ENCODE measurements at regions not wholly inside any gene's neighbourhood (a gene's known extent, or its start where the extent isn't known, plus 50 kb on each side); places are given as distances from the start of the nearest gene placed in this dataset.

DNA sequence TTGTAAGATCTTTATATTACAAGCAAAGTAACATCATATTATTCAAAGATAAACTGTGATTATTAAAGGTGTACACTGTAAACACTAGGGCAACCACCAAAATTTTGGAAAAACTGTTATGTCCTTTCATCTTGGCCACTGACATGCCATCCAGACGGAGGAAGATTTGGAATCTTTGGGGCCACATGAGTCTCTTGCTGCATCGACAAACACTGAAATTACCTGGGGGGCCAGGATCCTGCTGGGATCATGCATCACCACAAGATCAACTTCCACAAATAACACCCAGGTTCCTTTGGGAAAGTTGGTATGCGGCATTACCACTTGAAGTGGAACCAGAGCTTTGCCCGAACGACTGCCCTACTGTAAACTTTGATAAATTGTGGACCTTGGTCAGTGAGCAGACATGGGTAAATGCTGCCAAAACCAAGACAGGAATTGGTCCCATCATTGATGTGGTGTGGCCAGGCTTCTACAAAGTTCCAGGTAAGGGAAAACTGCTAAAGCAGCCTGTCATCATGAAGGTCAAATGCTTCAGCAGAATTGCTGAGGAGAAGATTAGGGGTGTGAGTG, 110.6 kb upstream of the UXS1 start:
- CTCF ChIA-PET, result no interaction called here
- POLR2A ChIA-PET, result no interaction called here
- BruUV-seq (replicated peaks), result no TSS peak
- Histone ChIP-seq H3K9me3 (ENCODE audit: control insufficient read depth, insufficient read depth, low read depth, low read length) (no peaks in the 10 kb centered on the region), H3K27me3 (ENCODE audit: control insufficient read depth, insufficient read depth, low read length) (no peaks in the 10 kb centered on the region), H3K27ac (ENCODE audit: low read length) (no peak overlapping the region), H3K36me3 (ENCODE audit: control insufficient read depth, insufficient read depth, low read length) (no peaks in the 10 kb centered on the region), H3K4me1 (ENCODE audit: control insufficient read depth, insufficient read depth, low read length) (no peaks in the 10 kb centered on the region), H3K4me3 (ENCODE audit: low read depth in 2 of 2, low read length in 2 of 2) (no peak overlapping the region)
- intact Hi-C loops (cut with micrococcal nuclease; ENCODE audit: unreplicated experiment), result no loop called here
- in situ Hi-C loops (cut with HindIII; ENCODE audit: low pct_unique_long_range_greater_than_20kb, low sequenced_read_pairs), result no loop called here
- DNase-seq (ENCODE audit: low read depth, low spot score) (no peak), ATAC-seq (no peak)
- TF ChIP-seq POLR2AphosphoS5 (IDR thresholded peaks at IDR 0.05; ENCODE audit: low read depth, low read length) (no peak), SIN3A (IDR thresholded peaks at IDR 0.05; ENCODE audit: borderline replicate concordance, insufficient read depth, low read depth, low read length) (no peak), TCF7L2 (IDR thresholded peaks at IDR 0.05; ENCODE audit: low read depth, low read length) (no peak)
- TF ChIP-seq, protein P1, sequence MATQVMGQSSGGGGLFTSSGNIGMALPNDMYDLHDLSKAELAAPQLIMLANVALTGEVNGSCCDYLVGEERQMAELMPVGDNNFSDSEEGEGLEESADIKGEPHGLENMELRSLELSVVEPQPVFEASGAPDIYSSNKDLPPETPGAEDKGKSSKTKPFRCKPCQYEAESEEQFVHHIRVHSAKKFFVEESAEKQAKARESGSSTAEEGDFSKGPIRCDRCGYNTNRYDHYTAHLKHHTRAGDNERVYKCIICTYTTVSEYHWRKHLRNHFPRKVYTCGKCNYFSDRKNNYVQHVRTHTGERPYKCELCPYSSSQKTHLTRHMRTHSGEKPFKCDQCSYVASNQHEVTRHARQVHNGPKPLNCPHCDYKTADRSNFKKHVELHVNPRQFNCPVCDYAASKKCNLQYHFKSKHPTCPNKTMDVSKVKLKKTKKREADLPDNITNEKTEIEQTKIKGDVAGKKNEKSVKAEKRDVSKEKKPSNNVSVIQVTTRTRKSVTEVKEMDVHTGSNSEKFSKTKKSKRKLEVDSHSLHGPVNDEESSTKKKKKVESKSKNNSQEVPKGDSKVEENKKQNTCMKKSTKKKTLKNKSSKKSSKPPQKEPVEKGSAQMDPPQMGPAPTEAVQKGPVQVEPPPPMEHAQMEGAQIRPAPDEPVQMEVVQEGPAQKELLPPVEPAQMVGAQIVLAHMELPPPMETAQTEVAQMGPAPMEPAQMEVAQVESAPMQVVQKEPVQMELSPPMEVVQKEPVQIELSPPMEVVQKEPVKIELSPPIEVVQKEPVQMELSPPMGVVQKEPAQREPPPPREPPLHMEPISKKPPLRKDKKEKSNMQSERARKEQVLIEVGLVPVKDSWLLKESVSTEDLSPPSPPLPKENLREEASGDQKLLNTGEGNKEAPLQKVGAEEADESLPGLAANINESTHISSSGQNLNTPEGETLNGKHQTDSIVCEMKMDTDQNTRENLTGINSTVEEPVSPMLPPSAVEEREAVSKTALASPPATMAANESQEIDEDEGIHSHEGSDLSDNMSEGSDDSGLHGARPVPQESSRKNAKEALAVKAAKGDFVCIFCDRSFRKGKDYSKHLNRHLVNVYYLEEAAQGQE (IDR thresholded peaks at IDR 0.05; ENCODE audit: insufficient read depth in 1 of 2, low read depth in 2 of 2, low read length in 1 of 2), result no peak
- TF ChIP-seq, protein P2, sequence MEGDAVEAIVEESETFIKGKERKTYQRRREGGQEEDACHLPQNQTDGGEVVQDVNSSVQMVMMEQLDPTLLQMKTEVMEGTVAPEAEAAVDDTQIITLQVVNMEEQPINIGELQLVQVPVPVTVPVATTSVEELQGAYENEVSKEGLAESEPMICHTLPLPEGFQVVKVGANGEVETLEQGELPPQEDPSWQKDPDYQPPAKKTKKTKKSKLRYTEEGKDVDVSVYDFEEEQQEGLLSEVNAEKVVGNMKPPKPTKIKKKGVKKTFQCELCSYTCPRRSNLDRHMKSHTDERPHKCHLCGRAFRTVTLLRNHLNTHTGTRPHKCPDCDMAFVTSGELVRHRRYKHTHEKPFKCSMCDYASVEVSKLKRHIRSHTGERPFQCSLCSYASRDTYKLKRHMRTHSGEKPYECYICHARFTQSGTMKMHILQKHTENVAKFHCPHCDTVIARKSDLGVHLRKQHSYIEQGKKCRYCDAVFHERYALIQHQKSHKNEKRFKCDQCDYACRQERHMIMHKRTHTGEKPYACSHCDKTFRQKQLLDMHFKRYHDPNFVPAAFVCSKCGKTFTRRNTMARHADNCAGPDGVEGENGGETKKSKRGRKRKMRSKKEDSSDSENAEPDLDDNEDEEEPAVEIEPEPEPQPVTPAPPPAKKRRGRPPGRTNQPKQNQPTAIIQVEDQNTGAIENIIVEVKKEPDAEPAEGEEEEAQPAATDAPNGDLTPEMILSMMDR (IDR thresholded peaks at IDR 0.05), result no peak

DNA sequence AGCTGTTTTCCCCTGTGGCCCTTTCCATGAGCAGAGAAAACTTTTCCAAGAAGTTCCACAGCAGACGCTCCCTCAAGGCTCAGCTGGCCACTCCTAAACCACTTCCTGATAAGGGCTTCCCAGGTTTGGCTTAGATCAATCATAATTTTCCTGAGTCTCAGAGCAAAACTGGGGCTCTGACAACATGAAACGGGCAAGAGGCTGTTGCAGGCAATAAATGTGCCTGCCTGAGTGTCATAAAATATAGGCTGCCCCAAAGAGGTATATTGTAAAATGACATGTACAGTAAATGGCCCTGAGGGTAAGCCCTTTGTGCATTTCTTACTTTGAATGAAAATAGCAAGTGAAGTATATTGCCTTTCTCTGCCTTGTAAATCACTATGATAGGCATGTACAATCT, 105.6 kb upstream of the UXS1 start:
- in situ Hi-C loops (cut with HindIII; ENCODE audit: low pct_unique_long_range_greater_than_20kb, low sequenced_read_pairs), result no loop called here
- CTCF ChIA-PET, result no interaction called here
- POLR2A ChIA-PET, result no interaction called here
- H3K27me3 ChIP-seq (ENCODE audit: control insufficient read depth, insufficient read depth, low read length), result no peaks in the 10 kb centered on the region
- intact Hi-C loops (cut with micrococcal nuclease; ENCODE audit: unreplicated experiment), result no loop called here
- H3K4me1 ChIP-seq (ENCODE audit: control insufficient read depth, insufficient read depth, low read length), result no peaks in the 10 kb centered on the region
- no peak overlapping the region for H3K4me3 ChIP-seq (ENCODE audit: low read depth in 2 of 2, low read length in 2 of 2)
- no peaks in the 10 kb centered on the region for H3K36me3 ChIP-seq (ENCODE audit: control insufficient read depth, insufficient read depth, low read length)
- BruUV-seq (replicated peaks), result no TSS peak
- no peak overlapping the region for H3K27ac ChIP-seq (ENCODE audit: low read length)
- TF ChIP-seq, protein P1 (IDR thresholded peaks at IDR 0.05; ENCODE audit: insufficient read depth in 1 of 2, low read depth in 2 of 2, low read length in 1 of 2), result no peak
- TF ChIP-seq SIN3A (IDR thresholded peaks at IDR 0.05; ENCODE audit: borderline replicate concordance, insufficient read depth, low read depth, low read length), result no peak
- no peak for TF ChIP-seq TCF7L2 (IDR thresholded peaks at IDR 0.05; ENCODE audit: low read depth, low read length)
- TF ChIP-seq, protein P2 (IDR thresholded peaks at IDR 0.05), result no peak
- TF ChIP-seq POLR2AphosphoS5 (IDR thresholded peaks at IDR 0.05; ENCODE audit: low read depth, low read length), result no peak
- H3K9me3 ChIP-seq (ENCODE audit: control insufficient read depth, insufficient read depth, low read depth, low read length), result no peaks in the 10 kb centered on the region
- DNase-seq (ENCODE audit: low read depth, low spot score), result no peak
- ATAC-seq, result no peak

All from Panc1 (cell line).